ENCODE measurements at regions not wholly inside any gene's neighbourhood (a gene's known extent, or its start where the extent isn't known, plus 50 kb on each side); places are given as distances from the start of the nearest gene placed in this dataset.

GRCh38 chr9:71446473-71447411 is 321.6 kb downstream of the CEMIP2 start:
- TF ChIP-seq POLR2AphosphoS5 (IDR thresholded peaks at IDR 0.05; ENCODE audit: low read depth, low read length) (no peak), TAF1 (IDR thresholded peaks at IDR 0.05; ENCODE audit: borderline replicate concordance, insufficient read depth, low read length) (no peak)

All from PFSK-1 (cell line).